Peyer's patch (tissue), 4 donors: ENCODE measurements at regions not wholly inside any gene's neighbourhood (a gene's known extent, or its start where the extent isn't known, plus 50 kb on each side); places are given as distances from the start of the nearest gene placed in this dataset.
"Not testable (repeated sequence)": the region's sequence is repeated elsewhere in the genome, so short reads cannot be mapped to it uniquely, and the experiment has no call there.

Source experiments
- DNase-seq, 3 donors: peaks; one replicate each; pipeline ENCODE4 v3.0.0-alpha.2; 2017 to 2019
- H3K27ac ChIP-seq, 4 donors: fragments of 200-600 bp; sonication (generic); one replicate each; pipeline ENCODE4 v1.5.1; 2016 to 2019
- H3K27me3 ChIP-seq, 2 donors: fragments of 200-600 bp; sonication (generic); one replicate each; pipeline ENCODE4 v1.5.1; 2019
- H3K36me3 ChIP-seq, 3 donors: fragments of 200-600 bp; sonication (generic); one replicate each; pipeline ENCODE4 v1.5.1; 2016 to 2019
- H3K4me1 ChIP-seq, 4 donors: fragments of 200-600 bp; sonication (generic); one replicate each; pipeline ENCODE4 v1.5.1; 2016 to 2019
- H3K4me3 ChIP-seq, 4 donors: fragments of 200-600 bp; sonication (generic); 1 replicate in 3 of 4; 2 replicates in 1 of 4; pipeline ENCODE4 v1.5.1; 2016 to 2019; ENCODE audit warnings: mild to moderate bottlenecking in 1 of 4
- H3K9me3 ChIP-seq, 4 donors: fragments of 200-600 bp; sonication (generic); one replicate each; pipeline ENCODE4 v1.5.1; 2016 to 2019; ENCODE audit warnings: mild to moderate bottlenecking in 1 of 4
- POLR2A ChIP-seq, 2 donors: fragments of 450-650 bp; IDR thresholded peaks; one replicate each; pipeline ENCODE4 v1.5.1; 2017; ENCODE audit warnings: antibody characterized with exemption in 2 of 2, mild to moderate bottlenecking in 2 of 2, moderate library complexity in 2 of 2
- TF ChIP-seq, protein P1 (sequence below), 6 experiments: fragments of 450-650 bp in 4 of 6; fragments of 200-600 bp in 2 of 6; sonication (generic) in 1 of 6; IDR thresholded peaks; one replicate each; pipeline ENCODE4 v1.5.1; 2017 to 2019; ENCODE audit warnings: antibody characterized with exemption in 6 of 6, mild to moderate bottlenecking in 3 of 6, moderate library complexity in 1 of 6

DNA sequence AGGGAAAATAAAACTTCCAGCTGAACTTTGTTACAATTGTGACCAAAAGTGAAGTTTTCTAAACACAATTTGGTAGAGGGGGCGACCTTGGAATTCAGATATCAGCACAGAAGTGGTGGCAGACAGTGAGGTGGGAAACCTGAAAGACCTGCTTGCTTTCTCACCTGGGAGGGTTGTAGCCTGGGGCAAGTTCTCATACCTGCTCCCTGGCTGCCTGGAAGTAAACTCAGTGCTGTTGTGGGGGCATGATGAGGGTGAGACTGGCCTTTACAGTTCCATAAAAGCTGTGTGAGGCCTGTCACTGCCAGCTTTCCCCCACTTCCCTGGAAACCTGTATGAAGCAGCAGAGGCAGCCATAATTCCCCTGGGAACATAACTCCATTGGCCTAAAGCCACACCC, 1180.2 kb downstream of the FAM133A start:
- no peaks in the 10 kb centered on the region for H3K4me1 ChIP-seq
- no peak overlapping the region for H3K27ac ChIP-seq
- TF ChIP-seq, protein P1, sequence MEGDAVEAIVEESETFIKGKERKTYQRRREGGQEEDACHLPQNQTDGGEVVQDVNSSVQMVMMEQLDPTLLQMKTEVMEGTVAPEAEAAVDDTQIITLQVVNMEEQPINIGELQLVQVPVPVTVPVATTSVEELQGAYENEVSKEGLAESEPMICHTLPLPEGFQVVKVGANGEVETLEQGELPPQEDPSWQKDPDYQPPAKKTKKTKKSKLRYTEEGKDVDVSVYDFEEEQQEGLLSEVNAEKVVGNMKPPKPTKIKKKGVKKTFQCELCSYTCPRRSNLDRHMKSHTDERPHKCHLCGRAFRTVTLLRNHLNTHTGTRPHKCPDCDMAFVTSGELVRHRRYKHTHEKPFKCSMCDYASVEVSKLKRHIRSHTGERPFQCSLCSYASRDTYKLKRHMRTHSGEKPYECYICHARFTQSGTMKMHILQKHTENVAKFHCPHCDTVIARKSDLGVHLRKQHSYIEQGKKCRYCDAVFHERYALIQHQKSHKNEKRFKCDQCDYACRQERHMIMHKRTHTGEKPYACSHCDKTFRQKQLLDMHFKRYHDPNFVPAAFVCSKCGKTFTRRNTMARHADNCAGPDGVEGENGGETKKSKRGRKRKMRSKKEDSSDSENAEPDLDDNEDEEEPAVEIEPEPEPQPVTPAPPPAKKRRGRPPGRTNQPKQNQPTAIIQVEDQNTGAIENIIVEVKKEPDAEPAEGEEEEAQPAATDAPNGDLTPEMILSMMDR (IDR thresholded peaks at IDR 0.05) = no peak
- TF ChIP-seq POLR2A (IDR thresholded peaks at IDR 0.05) = no peak
- no peaks in the 10 kb centered on the region for H3K36me3 ChIP-seq
- H3K4me3 ChIP-seq = no peak overlapping the region
- H3K27me3 ChIP-seq = no peaks in the 10 kb centered on the region
- H3K9me3 ChIP-seq = no peaks in the 10 kb centered on the region
- DNase-seq = no peak

DNA sequence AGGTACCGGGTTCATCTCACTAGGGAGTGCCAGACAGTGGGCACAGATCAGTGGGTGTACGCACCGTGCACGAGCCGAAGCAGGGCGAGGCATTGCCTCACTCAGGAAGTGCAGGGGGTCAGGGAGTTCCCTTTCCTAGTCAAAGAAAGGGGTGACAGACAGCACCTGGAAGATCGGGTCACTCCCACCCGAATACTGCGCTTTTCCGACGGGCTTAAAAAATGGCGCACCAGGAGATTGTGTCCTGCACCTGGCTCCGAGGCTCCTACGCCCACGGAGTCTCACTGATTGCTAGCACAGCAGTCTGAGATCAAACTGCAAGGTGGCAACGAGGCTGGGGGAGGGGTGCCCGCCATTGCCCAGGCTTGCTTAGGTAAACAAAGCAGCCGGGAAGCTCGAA, 1188.5 kb downstream of the FAM133A start:
- not testable (repeated sequence) for DNase-seq, H3K4me3 ChIP-seq, H3K9me3 ChIP-seq, H3K4me1 ChIP-seq, H3K27ac ChIP-seq, H3K36me3 ChIP-seq, H3K27me3 ChIP-seq

DNA sequence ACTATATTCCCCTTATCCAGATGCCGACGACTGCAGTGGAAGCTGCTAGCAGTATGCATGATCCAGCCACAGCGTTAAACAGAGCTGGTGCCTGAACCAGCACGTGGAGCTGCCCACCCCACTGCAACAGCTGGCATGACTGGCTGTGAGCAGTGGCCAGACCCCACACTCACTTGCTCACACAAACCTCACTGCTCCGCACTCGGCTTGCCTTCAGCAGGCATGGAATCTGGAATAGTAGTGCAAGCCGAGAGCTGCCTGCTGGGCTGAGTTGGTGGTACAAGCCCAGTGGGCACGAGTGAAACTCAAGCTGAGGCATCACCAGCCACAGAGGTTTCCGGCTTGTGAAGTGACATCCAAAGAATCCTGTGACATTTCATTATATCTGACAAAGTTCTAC, 1197.6 kb downstream of the FAM133A start:
- H3K9me3 ChIP-seq = no peaks in the 10 kb centered on the region
- TF ChIP-seq, protein P1 (IDR thresholded peaks at IDR 0.05) = no peak
- no peak for TF ChIP-seq POLR2A (IDR thresholded peaks at IDR 0.05)
- peak in 1 of 3 donors; percentile 15 for DNase-seq
- no peaks in the 10 kb centered on the region for H3K27me3 ChIP-seq
- no peaks in the 10 kb centered on the region for H3K4me1 ChIP-seq
- no peak overlapping the region for H3K27ac ChIP-seq
- H3K36me3 ChIP-seq = no peaks in the 10 kb centered on the region
- no peak overlapping the region for H3K4me3 ChIP-seq

DNA sequence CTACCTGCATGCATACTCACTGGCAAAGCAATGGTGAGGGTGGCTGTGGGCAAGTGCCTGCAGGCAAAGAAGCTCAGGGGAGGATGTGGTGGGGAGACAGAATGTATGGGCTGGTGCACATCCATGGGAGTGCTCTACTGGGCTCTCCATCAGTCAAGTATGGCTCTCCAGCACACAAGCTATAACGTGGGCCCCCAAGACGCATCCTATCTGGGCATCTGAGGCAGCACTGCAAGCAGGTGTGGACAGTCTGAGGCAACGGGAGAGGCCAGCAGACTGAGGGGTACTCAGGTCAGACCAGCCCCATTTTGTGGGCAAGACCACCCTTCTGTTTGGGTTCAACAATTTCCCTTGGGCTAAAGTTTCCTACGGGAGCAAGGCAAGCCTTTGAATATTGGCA, 1227.8 kb downstream of the FAM133A start:
- DNase-seq = no peak
- Histone ChIP-seq H3K27ac (no peak overlapping the region), H3K9me3 (no peaks in the 10 kb centered on the region), H3K36me3 (no peaks in the 10 kb centered on the region), H3K4me1 (no peaks in the 10 kb centered on the region), H3K4me3 (no peak overlapping the region), H3K27me3 (no peaks in the 10 kb centered on the region)
- TF ChIP-seq, protein P1 (IDR thresholded peaks at IDR 0.05) = no peak
- TF ChIP-seq POLR2A (IDR thresholded peaks at IDR 0.05) = no peak

DNA sequence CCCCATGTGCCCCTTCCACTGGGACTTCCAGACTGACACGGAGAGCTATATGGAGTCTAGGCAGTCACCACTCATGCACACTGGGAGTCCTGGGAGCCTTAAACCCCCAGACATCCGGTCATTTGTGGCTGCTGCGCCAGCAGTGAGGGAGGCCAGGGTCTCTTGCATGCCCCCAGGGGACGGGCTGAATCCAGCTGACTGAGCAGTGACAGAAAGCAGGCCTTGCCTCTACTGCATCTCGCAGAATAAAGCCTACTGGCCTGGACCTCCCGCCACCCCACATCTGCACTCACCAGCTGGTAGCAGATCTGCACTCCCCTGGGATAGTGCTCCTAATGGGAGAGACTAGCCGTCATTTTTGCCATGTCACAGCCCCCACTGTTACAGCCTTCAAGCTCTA, 1234.2 kb downstream of the FAM133A start:
- no peak overlapping the region for H3K27ac ChIP-seq
- H3K36me3 ChIP-seq = no peaks in the 10 kb centered on the region
- H3K27me3 ChIP-seq = no peaks in the 10 kb centered on the region
- no peak overlapping the region for H3K4me3 ChIP-seq
- DNase-seq = no peak
- no peaks in the 10 kb centered on the region for H3K9me3 ChIP-seq
- TF ChIP-seq, protein P1 (IDR thresholded peaks at IDR 0.05) = no peak
- TF ChIP-seq POLR2A (IDR thresholded peaks at IDR 0.05) = no peak
- H3K4me1 ChIP-seq = no peaks in the 10 kb centered on the region

DNA sequence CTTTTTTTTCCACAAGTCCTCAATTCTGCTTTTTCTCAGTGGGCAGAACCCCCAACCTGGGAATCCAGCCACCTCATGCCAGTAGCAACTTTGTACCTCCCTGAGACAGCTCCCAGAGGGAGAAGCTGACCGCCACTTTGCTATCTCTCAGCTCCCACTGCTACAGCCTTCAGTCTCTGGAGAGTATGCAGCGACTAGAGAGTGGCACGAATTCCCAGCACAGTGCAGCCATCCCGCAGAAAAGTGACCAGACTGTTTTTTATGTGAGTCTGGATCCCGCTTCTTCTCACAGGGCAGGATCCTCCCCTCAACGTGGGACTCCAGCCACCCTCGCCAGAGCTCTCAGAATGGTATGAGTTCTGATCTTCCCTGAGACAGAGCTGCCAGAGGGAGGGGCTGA, 1234.6 kb downstream of the FAM133A start:
- DNase-seq = no peak
- Histone ChIP-seq H3K9me3 (no peaks in the 10 kb centered on the region), H3K36me3 (no peaks in the 10 kb centered on the region), H3K27ac (no peak overlapping the region), H3K27me3 (no peaks in the 10 kb centered on the region), H3K4me1 (no peaks in the 10 kb centered on the region), H3K4me3 (no peak overlapping the region)
- TF ChIP-seq POLR2A (IDR thresholded peaks at IDR 0.05) = no peak
- TF ChIP-seq, protein P1 (IDR thresholded peaks at IDR 0.05) = no peak
